Spinal cord (tissue), 10 donors: ENCODE measurements at regions not wholly inside any gene's neighbourhood (a gene's known extent, or its start where the extent isn't known, plus 50 kb on each side); places are given as distances from the start of the nearest gene placed in this dataset. TPM values are rescaled to one million over a fixed set of nuclear protein-coding genes. Genes with fewer than 3 reads are reported as not detected.
"Not testable (repeated sequence)": the region's sequence is repeated elsewhere in the genome, so short reads cannot be mapped to it uniquely, and the experiment has no call there.

ENCODE experiments used
- DNase-seq, 6 donors: peaks; one replicate each; pipeline versions ENCODE4 v3.0.0 to v3.0.0-alpha.2; 2013 to 2015; ENCODE audit warnings: low spot score in 6 of 6, low read depth in 4 of 6
- H3K27ac ChIP-seq: one replicate; pipeline ENCODE4 v1.5.1; 2013; ENCODE audit warnings: low read depth, low read length, control low read depth
- H3K27me3 ChIP-seq: one replicate; pipeline ENCODE4 v1.6.1; 2013; ENCODE audit warnings: low read length; ENCODE audit not compliant: control insufficient read depth, insufficient read depth
- H3K36me3 ChIP-seq: one replicate; pipeline ENCODE4 v1.6.1; 2013; ENCODE audit warnings: low read length; ENCODE audit not compliant: control insufficient read depth, insufficient read depth
- H3K4me1 ChIP-seq: one replicate; pipeline ENCODE4 v1.6.1; 2013; ENCODE audit warnings: low read length; ENCODE audit not compliant: control insufficient read depth, insufficient read depth
- H3K4me3 ChIP-seq: one replicate; pipeline ENCODE4 v1.5.1; 2013; ENCODE audit warnings: low read depth, low read length, control low read depth
- H3K9me3 ChIP-seq: one replicate; pipeline ENCODE4 v1.6.1; 2013; ENCODE audit warnings: low read length; ENCODE audit not compliant: control insufficient read depth, insufficient read depth
- WGBS: methylation state at CpG from one replicate; pipeline ENCODE4 v1.1.5; 2013; ENCODE audit warnings: missing lambda C conversion rate; ENCODE audit not compliant: insufficient coverage; 5-methylcytosine and 5-hydroxymethylcytosine counted together
- small RNA-seq: library from RNA; depleted of rRNA; stranded (forward); fragments of <200 nt; gene quantifications from one replicate; pipeline ENCODE3, GENCODE V24; 2014; ENCODE audit warnings: low replicate concordance
- donor health status: healthy.

DNA sequence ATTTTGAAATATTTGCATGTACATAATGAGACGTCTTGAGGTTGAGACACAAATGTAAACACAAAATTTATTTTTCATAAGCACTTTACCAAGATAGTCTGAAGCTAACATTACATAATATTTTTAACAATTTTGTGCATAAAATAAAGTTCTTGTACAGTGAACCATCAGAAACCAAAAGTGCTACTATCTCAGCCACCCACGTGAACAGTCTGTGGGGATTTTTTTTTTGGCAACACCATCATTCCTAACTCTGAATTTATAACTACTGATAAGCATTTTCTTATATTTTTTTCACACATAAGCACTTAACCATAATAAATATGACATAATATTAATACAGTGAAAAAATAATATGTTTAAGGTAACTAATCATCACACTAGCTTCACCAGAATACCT lies 62.9 kb upstream of the RUBCNL start:
- no CpG with 5 or more reads among the region's 2 CpGs for WGBS

DNA sequence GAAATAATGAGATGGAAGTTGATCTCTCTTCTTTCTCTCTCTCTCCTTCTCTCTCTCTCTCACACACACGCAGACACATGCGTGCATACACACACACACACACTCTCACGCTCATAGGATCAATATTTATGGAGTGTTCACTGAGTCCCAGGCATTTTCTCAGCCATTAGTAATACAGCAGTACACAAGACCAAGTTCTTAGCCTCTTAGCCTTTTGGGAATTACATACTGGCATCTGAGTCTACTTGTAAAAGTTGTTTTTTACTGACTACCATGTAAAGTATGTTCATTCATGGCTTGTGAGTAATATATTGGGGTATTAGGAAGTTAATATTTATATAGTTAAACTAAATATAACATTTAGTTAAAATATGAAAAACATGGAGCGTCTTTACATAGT lies 61.1 kb upstream of the RUBCNL start:
- H3K4me3 ChIP-seq, H3K4me1 ChIP-seq, H3K9me3 ChIP-seq, H3K27ac ChIP-seq, H3K27me3 ChIP-seq, H3K36me3 ChIP-seq, DNase-seq: not testable (repeated sequence)
- no CpG with 5 or more reads among the region's 4 CpGs for WGBS

More for the DNA sequence above, 62.9 kb upstream of the RUBCNL start:
- not testable (repeated sequence) for H3K27ac ChIP-seq, H3K36me3 ChIP-seq, H3K27me3 ChIP-seq, H3K4me3 ChIP-seq, DNase-seq, H3K9me3 ChIP-seq, H3K4me1 ChIP-seq

GRCh38 chr13:46437808-46438404 lies 50.9 kb upstream of the RUBCNL start:
- not testable (repeated sequence) for H3K36me3 ChIP-seq, H3K27me3 ChIP-seq, H3K9me3 ChIP-seq, H3K4me1 ChIP-seq, H3K27ac ChIP-seq
- 55% methylated on average over 36 of the region's 40 CpGs for WGBS
- peak overlapping the region; percentile 9 for H3K4me3 ChIP-seq
- DNase-seq = peak in 1 of 6 donors; percentile 12

Small RNA genes lying in the stretch of these regions (small RNA-seq; reads per million reads assigned to genes)
- not detected for gene COX17P1
